Stomach (tissue), 8 donors: ENCODE measurements at regions not wholly inside any gene's neighbourhood (a gene's known extent, or its start where the extent isn't known, plus 50 kb on each side); places are given as distances from the start of the nearest gene placed in this dataset.

ENCODE experiments used
- DNase-seq, 2 donors: peaks; one replicate each; pipeline versions ENCODE4 v3.0.0 to v3.0.0-alpha.2; 2013 to 2019
- H3K27ac ChIP-seq, 5 donors: fragments of 200-600 bp in 4 of 5; sonication (generic) in 4 of 5; one replicate each; pipeline ENCODE4 v1.5.1; 2013 to 2019; ENCODE audit warnings: mild to moderate bottlenecking in 1 of 5, moderate library complexity in 1 of 5
- H3K27me3 ChIP-seq, 3 donors: fragments of 200-600 bp; sonication (generic); one replicate each; pipeline ENCODE4 v1.5.1; 2017 to 2019; ENCODE audit warnings: mixed run types in 1 of 3
- H3K36me3 ChIP-seq, 4 donors: fragments of 200-600 bp; sonication (generic); 1 replicate in 3 of 4; 2 replicates in 1 of 4; pipeline ENCODE4 v1.5.1; 2016 to 2019
- H3K4me1 ChIP-seq, 4 donors: fragments of 200-600 bp; sonication (generic); one replicate each; pipeline ENCODE4 v1.5.1; 2016 to 2019
- H3K4me3 ChIP-seq, 4 donors: fragments of 200-600 bp; sonication (generic) in 3 of 4; one replicate each; pipeline ENCODE4 v1.5.1; 2016 to 2019; ENCODE audit warnings: mild to moderate bottlenecking in 1 of 4
- H3K9me3 ChIP-seq, 4 donors: fragments of 200-600 bp; sonication (generic); one replicate each; pipeline ENCODE4 v1.5.1; 2016 to 2019
- CTCF ChIP-seq, 7 experiments: fragments of 450-650 bp in 4 of 7; fragments of 200-600 bp in 3 of 7; sonication (generic) in 3 of 7; IDR thresholded peaks; one replicate each; pipeline ENCODE4 v1.5.1; 2016 to 2019; ENCODE audit warnings: antibody characterized with exemption in 7 of 7, control low read depth in 2 of 7, mild to moderate bottlenecking in 1 of 7
- EP300 ChIP-seq: sonication (generic); formaldehyde crosslinking; IDR thresholded peaks from one replicate; pipeline ENCODE4 v1.6.1; 2017; ENCODE audit warnings: antibody characterized with exemption
- POLR2A ChIP-seq, 4 donors: fragments of 450-650 bp; IDR thresholded peaks; one replicate each; pipeline ENCODE4 v1.6.1; 2016; ENCODE audit warnings: antibody characterized with exemption in 4 of 4, control low read depth in 2 of 4, mild to moderate bottlenecking in 1 of 4, moderate library complexity in 1 of 4
- POLR2AphosphoS5 ChIP-seq, 3 donors: sonication (generic); formaldehyde crosslinking; IDR thresholded peaks; one replicate each; pipeline ENCODE4 v1.6.1; 2016; ENCODE audit warnings: antibody characterized with exemption in 3 of 3
- WGBS, 5 donors: extraction: QIAGEN DNeasy Blood & Tissue Kit in 3 of 5; methylation state at CpG; one replicate each; pipeline versions ENCODE4 v1.1.5 to v1.1.7; 2013 to 2018; 5-methylcytosine and 5-hydroxymethylcytosine counted together
- intact Hi-C: fragments of 100-400 bp; cut with DNase I; formaldehyde crosslinking; loops from one replicate; pipeline ENCODE4 v1.15.1; 2023; ENCODE audit warnings: low total_unique reads
- donor health status: healthy with polysubstance abuse.
- donor health status: Bipolar disorder and iron deficiency.
- donor health status: healthy.

GRCh38 chr18:7464245-7464966 is 102.7 kb upstream of the PTPRM start:
- H3K27me3 ChIP-seq, result peaks cover 0 to 3% (median 0%) of the 10 kb centered on the region in 3 donors
- WGBS, 5 donors, result 67 to 94% (median 91%) methylated on average over 1 of the region's 1 CpG
- intact Hi-C loops, result no loop called here
- TF ChIP-seq EP300 (no peak), POLR2AphosphoS5 (IDR thresholded peaks at IDR 0.05) (no peak), POLR2A (IDR thresholded peaks at IDR 0.05) (no peak), CTCF (IDR thresholded peaks at IDR 0.05) (no peak)
- no peak overlapping the region for H3K4me3 ChIP-seq
- H3K4me1 ChIP-seq, result peaks cover 0 to 16% (median 6%) of the 10 kb centered on the region in 4 donors
- no peaks in the 10 kb centered on the region for H3K36me3 ChIP-seq
- peak overlapping the region in 1 of 5 donors; percentile 8 for H3K27ac ChIP-seq
- peak in 1 of 2 donors; percentile 21 for DNase-seq
- H3K9me3 ChIP-seq, result no peaks in the 10 kb centered on the region

- intact Hi-C loops, result no loop called here
- Histone ChIP-seq H3K27me3 (peaks cover 0 to 3% (median 0%) of the 10 kb centered on the region in 3 donors), H3K36me3 (no peaks in the 10 kb centered on the region), H3K9me3 (no peaks in the 10 kb centered on the region), H3K4me3 (no peak overlapping the region), H3K27ac (no peak overlapping the region), H3K4me1 (peaks cover 0 to 4% (median 0%) of the 10 kb centered on the region in 4 donors)
- TF ChIP-seq POLR2AphosphoS5 (IDR thresholded peaks at IDR 0.05), result no peak
- no peak for TF ChIP-seq EP300
- no peak for TF ChIP-seq POLR2A (IDR thresholded peaks at IDR 0.05)
- TF ChIP-seq CTCF (IDR thresholded peaks at IDR 0.05), result no peak
- no peak for DNase-seq
- 44 to 58% (median 51%) methylated on average over 5 of the region's 5 CpGs for WGBS, 5 donors
These were observed 100.9 kb upstream of the PTPRM start for GRCh38 chr18:7466190-7466589.

- intact Hi-C loops, result no loop called here
These were observed 99.2 kb upstream of the PTPRM start for GRCh38 chr18:7467708-7468466.

More at GRCh38 chr18:7467708-7468466, 99.2 kb upstream of the PTPRM start:
- H3K36me3 ChIP-seq, result no peaks in the 10 kb centered on the region
- no peaks in the 10 kb centered on the region for H3K9me3 ChIP-seq
- 75 to 79% (median 78%) methylated on average over 17 to 18 of the region's 18 CpGs for whole genome bisulfite sequencing, 5 donors
- TF ChIP-seq POLR2A (IDR thresholded peaks at IDR 0.05) (no peak), EP300 (no peak), POLR2AphosphoS5 (IDR thresholded peaks at IDR 0.05) (no peak), CTCF (IDR thresholded peaks at IDR 0.05) (no peak)
- no peak overlapping the region for H3K27ac ChIP-seq
- H3K4me1 ChIP-seq, result peaks cover 0 to 4% (median 0%) of the 10 kb centered on the region in 4 donors
- no peak overlapping the region for H3K4me3 ChIP-seq
- H3K27me3 ChIP-seq, result peaks cover 0 to 3% (median 0%) of the 10 kb centered on the region in 3 donors
- no peak for DNase-seq
